ENCODE measurements at regions not wholly inside any gene's neighbourhood (a gene's known extent, or its start where the extent isn't known, plus 50 kb on each side); places are given as distances from the start of the nearest gene placed in this dataset.
"Not testable (repeated sequence)": the region's sequence is repeated elsewhere in the genome, so short reads cannot be mapped to it uniquely, and the experiment has no call there.

- not testable (repeated sequence) for TF ChIP-seq MAX (IDR thresholded peaks at IDR 0.05); JUN (IDR thresholded peaks at IDR 0.05); CTCF (IDR thresholded peaks at IDR 0.05); POLR2AphosphoS2 (conservative IDR thresholded peaks at IDR 0.05; ENCODE audit: low read length); REST (IDR thresholded peaks at IDR 0.05); FOXS1 (CRISPR knock-in tag; IDR thresholded peaks at IDR 0.05); CEBPB (IDR thresholded peaks at IDR 0.05); POLR2A (IDR thresholded peaks at IDR 0.05; ENCODE audit: low read length); USF2 (IDR thresholded peaks at IDR 0.05); BHLHE40 (IDR thresholded peaks at IDR 0.05; ENCODE audit: low read depth, low read length); EP300 (IDR thresholded peaks at IDR 0.05)
Measured at GRCh38 chr16:29581764-29582163, 75.6 kb upstream of the NPIPB12 start.
